ENCODE measurements at regions not wholly inside any gene's neighbourhood (a gene's known extent, or its start where the extent isn't known, plus 50 kb on each side); places are given as distances from the start of the nearest gene placed in this dataset.
"Not testable (repeated sequence)": the region's sequence is repeated elsewhere in the genome, so short reads cannot be mapped to it uniquely, and the experiment has no call there.

DNA sequence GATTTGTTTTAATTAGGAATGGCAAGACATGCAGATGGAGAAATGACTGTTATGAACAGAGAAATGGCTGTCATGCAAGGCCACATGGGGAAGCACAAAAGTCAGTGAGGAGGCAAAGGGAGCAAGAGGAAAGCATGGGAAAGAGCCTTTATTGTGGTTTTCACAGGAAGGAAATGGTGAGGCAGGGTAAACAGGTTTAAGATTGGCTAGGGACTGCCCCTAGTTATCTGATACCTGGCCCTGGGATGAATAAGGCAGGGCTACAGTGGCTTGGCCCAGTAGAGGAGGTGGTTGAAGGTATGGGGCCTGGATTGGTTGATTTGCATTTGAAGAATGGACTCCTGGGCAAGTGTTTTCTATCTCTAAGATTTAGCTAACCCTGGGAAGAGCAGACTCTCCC is 168.7 kb upstream of the CNOT2 start:
- Histone ChIP-seq H3K9me3 (ENCODE audit: insufficient read depth, low read depth, low read length) (no peaks in the 10 kb centered on the region), H3K4me3 (ENCODE audit: low read length) (no peak overlapping the region), H3K27me3 (ENCODE audit: insufficient read depth, low read length) (no peaks in the 10 kb centered on the region), H3K4me1 (ENCODE audit: insufficient read depth, low read length) (peaks cover 12% of the 10 kb centered on the region; the same call in 1 of the 2 replicates), H3K9ac (ENCODE audit: low read depth, low read length) (no peak overlapping the region), H3K27ac (ENCODE audit: low read length) (no peak overlapping the region), H3K36me3 (ENCODE audit: insufficient read depth, low read depth, low read length) (no peaks in the 10 kb centered on the region)

DNA sequence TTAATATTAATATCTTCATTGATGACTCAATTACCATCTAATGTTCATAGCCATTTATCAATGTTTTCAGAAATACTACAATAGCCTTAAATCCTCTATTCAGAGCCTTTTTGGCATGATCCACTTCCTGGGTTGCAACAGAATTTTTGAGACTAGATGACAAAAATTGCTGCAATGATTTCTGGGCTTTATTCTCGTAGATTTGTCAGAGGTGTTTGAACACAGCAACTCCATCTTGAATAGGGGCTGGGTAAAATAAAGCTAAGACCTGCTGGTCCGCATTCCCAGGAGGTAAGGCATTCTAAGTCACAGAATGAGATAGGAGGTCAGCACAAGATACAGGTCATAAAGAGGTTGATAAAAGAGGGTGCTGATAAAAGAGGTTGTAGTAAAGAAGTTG is 165.8 kb upstream of the CNOT2 start:
- Histone ChIP-seq H3K36me3 (ENCODE audit: insufficient read depth, low read depth, low read length) (no peaks in the 10 kb centered on the region), H3K27me3 (ENCODE audit: insufficient read depth, low read length) (no peaks in the 10 kb centered on the region), H3K4me1 (ENCODE audit: insufficient read depth, low read length) (peaks cover 3% of the 10 kb centered on the region; the same call in 1 of the 2 replicates), H3K9me3 (ENCODE audit: insufficient read depth, low read depth, low read length) (no peaks in the 10 kb centered on the region), H3K27ac (ENCODE audit: low read length) (no peak overlapping the region), H3K9ac (ENCODE audit: low read depth, low read length) (no peak overlapping the region), H3K4me3 (ENCODE audit: low read length) (no peak overlapping the region)

DNA sequence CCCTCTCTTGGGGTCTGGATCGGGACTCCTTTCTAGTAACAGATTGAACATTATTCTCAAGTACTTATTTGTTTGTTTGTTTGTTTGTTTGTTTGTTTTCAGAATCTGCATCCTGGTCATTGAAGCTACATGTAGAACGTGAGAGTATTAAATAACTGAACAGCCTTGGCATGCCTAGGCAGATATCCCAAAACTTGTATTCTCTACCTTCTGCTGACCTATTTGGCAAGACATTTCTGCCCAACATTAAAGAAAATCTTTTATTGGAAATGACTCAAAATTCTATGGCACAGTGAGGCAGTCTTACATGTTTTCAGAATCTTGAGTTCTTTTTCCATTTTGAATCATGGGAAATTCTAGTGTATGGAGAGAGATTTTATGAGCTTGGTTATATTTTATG is 165.1 kb upstream of the CNOT2 start:
- Histone ChIP-seq H3K27me3 (ENCODE audit: insufficient read depth, low read length) (no peaks in the 10 kb centered on the region), H3K9ac (ENCODE audit: low read depth, low read length) (no peak overlapping the region), H3K4me3 (ENCODE audit: low read length) (no peak overlapping the region), H3K36me3 (ENCODE audit: insufficient read depth, low read depth, low read length) (no peaks in the 10 kb centered on the region), H3K27ac (ENCODE audit: low read length) (no peak overlapping the region), H3K4me1 (ENCODE audit: insufficient read depth, low read length) (peaks cover 3% of the 10 kb centered on the region; the same call in 1 of the 2 replicates), H3K9me3 (ENCODE audit: insufficient read depth, low read depth, low read length) (no peaks in the 10 kb centered on the region)

- Histone ChIP-seq H3K4me3 (ENCODE audit: low read length) (no peak overlapping the region), H3K9ac (ENCODE audit: low read depth, low read length) (no peak overlapping the region), H3K36me3 (ENCODE audit: insufficient read depth, low read depth, low read length) (no peaks in the 10 kb centered on the region), H3K27ac (ENCODE audit: low read length) (no peak overlapping the region), H3K4me1 (ENCODE audit: insufficient read depth, low read length) (no peaks in the 10 kb centered on the region), H3K9me3 (ENCODE audit: insufficient read depth, low read depth, low read length) (no peaks in the 10 kb centered on the region), H3K27me3 (ENCODE audit: insufficient read depth, low read length) (no peaks in the 10 kb centered on the region)
These were observed 162.7 kb upstream of the CNOT2 start for GRCh38 chr12:70080566-70080965.

- no peaks in the 10 kb centered on the region for H3K27me3 ChIP-seq (ENCODE audit: insufficient read depth, low read length)
- H3K4me3 ChIP-seq (ENCODE audit: low read length), result no peak overlapping the region
- H3K36me3 ChIP-seq (ENCODE audit: insufficient read depth, low read depth, low read length), result no peaks in the 10 kb centered on the region
- H3K4me1 ChIP-seq (ENCODE audit: insufficient read depth, low read length), result no peaks in the 10 kb centered on the region
- H3K9ac ChIP-seq (ENCODE audit: low read depth, low read length), result no peak overlapping the region
- H3K27ac ChIP-seq (ENCODE audit: low read length), result no peak overlapping the region
- H3K9me3 ChIP-seq (ENCODE audit: insufficient read depth, low read depth, low read length), result no peaks in the 10 kb centered on the region
These were observed 160.1 kb upstream of the CNOT2 start for GRCh38 chr12:70082997-70083676.

GRCh38 chr12:70083677-70084020 is 159.6 kb upstream of the CNOT2 start:
- Histone ChIP-seq H3K9me3 (ENCODE audit: insufficient read depth, low read depth, low read length) (no peaks in the 10 kb centered on the region), H3K4me1 (ENCODE audit: insufficient read depth, low read length) (no peaks in the 10 kb centered on the region), H3K4me3 (ENCODE audit: low read length) (no peak overlapping the region), H3K27me3 (ENCODE audit: insufficient read depth, low read length) (no peaks in the 10 kb centered on the region), H3K9ac (ENCODE audit: low read depth, low read length) (no peak overlapping the region), H3K27ac (ENCODE audit: low read length) (no peak overlapping the region), H3K36me3 (ENCODE audit: insufficient read depth, low read depth, low read length) (no peaks in the 10 kb centered on the region)

DNA sequence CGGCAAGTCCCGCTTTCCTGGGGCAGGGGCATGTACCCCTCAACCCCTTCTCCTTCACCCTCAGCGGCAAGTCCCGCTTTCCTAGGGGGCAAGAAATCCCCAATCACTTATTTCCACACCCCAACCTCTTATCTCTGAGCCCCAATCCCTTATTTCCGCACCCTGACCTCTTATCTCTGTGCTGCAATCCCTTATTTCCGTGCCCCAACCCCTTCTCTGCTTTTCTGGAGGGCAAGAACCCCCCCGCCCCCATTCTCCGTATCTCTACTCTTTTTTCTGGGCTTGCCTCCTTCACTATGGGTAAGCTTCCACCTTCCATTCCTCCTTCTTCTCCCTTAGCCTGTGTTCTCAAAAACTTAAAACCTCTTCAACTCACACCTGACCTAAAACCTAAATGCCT is 156.9 kb upstream of the CNOT2 start:
- not testable (repeated sequence) for H3K4me1 ChIP-seq (ENCODE audit: insufficient read depth, low read length); H3K9ac ChIP-seq (ENCODE audit: low read depth, low read length); H3K4me3 ChIP-seq (ENCODE audit: low read length); H3K9me3 ChIP-seq (ENCODE audit: insufficient read depth, low read depth, low read length); H3K27ac ChIP-seq (ENCODE audit: low read length); H3K36me3 ChIP-seq (ENCODE audit: insufficient read depth, low read depth, low read length); H3K27me3 ChIP-seq (ENCODE audit: insufficient read depth, low read length)

GRCh38 chr12:70091021-70091521 is 152.2 kb upstream of the CNOT2 start:
- H3K9me3 ChIP-seq (ENCODE audit: insufficient read depth, low read depth, low read length), result no peaks in the 10 kb centered on the region
- H3K27ac ChIP-seq (ENCODE audit: low read length), result no peak overlapping the region
- no peaks in the 10 kb centered on the region for H3K27me3 ChIP-seq (ENCODE audit: insufficient read depth, low read length)
- no peak overlapping the region for H3K4me3 ChIP-seq (ENCODE audit: low read length)
- H3K4me1 ChIP-seq (ENCODE audit: insufficient read depth, low read length), result no peaks in the 10 kb centered on the region
- H3K36me3 ChIP-seq (ENCODE audit: insufficient read depth, low read depth, low read length), result no peaks in the 10 kb centered on the region
- H3K9ac ChIP-seq (ENCODE audit: low read depth, low read length), result no peak overlapping the region

DNA sequence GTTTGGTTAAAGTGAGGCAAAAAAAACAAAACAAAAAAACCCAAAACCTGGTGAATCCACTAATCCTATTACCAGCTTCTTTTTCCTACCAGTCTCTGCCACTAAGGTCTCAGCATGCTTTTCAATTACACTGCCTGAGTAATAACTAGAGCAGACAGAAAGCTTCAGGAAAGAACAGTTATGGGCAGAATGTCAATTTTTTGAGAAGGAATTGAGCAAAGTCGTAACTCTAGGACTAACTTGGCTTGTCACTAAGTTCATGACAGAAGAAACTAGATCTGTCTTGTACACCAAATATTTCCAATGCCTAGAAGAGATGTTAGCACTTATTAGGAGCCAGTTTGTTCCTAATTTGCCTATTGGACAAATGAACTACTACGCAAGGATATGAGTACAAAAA is 148.8 kb upstream of the CNOT2 start:
- no peaks in the 10 kb centered on the region for H3K36me3 ChIP-seq (ENCODE audit: insufficient read depth, low read depth, low read length)
- no peaks in the 10 kb centered on the region for H3K4me1 ChIP-seq (ENCODE audit: insufficient read depth, low read length)
- H3K27me3 ChIP-seq (ENCODE audit: insufficient read depth, low read length), result no peaks in the 10 kb centered on the region
- no peak overlapping the region for H3K27ac ChIP-seq (ENCODE audit: low read length)
- H3K9ac ChIP-seq (ENCODE audit: low read depth, low read length), result no peak overlapping the region
- H3K9me3 ChIP-seq (ENCODE audit: insufficient read depth, low read depth, low read length), result no peaks in the 10 kb centered on the region
- no peak overlapping the region for H3K4me3 ChIP-seq (ENCODE audit: low read length)

DNA sequence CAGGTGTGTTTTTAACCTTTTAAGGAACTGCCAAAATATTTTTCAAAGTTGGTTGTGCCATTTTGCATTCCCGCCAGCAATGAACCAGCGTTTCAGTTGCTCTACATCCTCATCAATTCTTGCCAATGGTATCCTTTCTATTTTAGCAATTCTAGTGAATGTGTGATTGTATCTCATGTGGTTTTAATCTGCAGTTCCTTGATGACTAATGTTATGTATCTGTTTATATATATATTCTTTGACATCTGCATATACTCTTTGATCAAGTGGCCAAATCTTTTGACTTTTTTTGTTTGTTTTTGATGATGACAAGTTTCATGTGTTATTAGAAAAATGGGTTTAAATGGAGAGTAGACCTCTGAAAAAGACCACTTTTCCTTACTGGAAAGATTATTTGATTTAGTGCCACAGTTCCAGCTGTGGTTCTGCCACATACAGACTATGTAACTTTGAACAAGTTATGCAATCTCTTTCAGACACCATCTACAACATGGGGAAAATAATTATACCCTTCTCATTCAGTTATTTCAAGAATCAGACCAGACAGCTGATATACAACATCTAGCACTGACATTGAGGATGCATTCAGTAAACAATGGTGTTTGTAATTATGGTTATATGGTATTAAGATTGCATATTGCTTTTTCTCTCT is 146.3 kb upstream of the CNOT2 start:
- Histone ChIP-seq H3K9me3 (ENCODE audit: insufficient read depth, low read depth, low read length) (no peaks in the 10 kb centered on the region), H3K4me1 (ENCODE audit: insufficient read depth, low read length) (no peaks in the 10 kb centered on the region; the same call in 1 of the 2 replicates)

DNA sequence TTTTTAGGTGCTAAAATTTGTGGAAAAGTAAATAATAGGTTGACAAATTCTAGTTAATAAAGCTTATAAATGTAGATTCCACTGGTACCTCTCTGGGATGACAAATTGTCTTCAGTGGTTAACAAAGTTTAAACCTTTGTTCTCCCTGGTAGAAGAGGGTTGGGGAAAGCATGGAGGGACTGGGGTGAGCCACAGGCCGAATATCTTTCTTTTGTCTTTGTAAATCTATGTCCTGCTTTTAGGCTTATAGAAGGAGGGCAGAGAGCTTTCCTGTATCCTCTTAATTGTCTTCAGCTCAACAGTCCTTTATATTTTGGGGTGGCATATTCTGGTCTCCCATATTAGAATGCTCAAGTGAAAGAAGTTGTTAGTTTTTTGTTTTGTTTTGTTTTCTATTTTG is 142.2 kb upstream of the CNOT2 start:
- H3K36me3 ChIP-seq (ENCODE audit: insufficient read depth, low read depth, low read length), result no peaks in the 10 kb centered on the region
- H3K4me1 ChIP-seq (ENCODE audit: insufficient read depth, low read length), result peaks cover 12% of the 10 kb centered on the region; the same call in 1 of the 2 replicates

More for the DNA sequence above, 146.3 kb upstream of the CNOT2 start:
- H3K9ac ChIP-seq (ENCODE audit: low read depth, low read length), result no peak overlapping the region
- no peak overlapping the region for H3K27ac ChIP-seq (ENCODE audit: low read length)
- H3K27me3 ChIP-seq (ENCODE audit: insufficient read depth, low read length), result no peaks in the 10 kb centered on the region
- no peaks in the 10 kb centered on the region for H3K36me3 ChIP-seq (ENCODE audit: insufficient read depth, low read depth, low read length)
- no peak overlapping the region for H3K4me3 ChIP-seq (ENCODE audit: low read length)

DNA sequence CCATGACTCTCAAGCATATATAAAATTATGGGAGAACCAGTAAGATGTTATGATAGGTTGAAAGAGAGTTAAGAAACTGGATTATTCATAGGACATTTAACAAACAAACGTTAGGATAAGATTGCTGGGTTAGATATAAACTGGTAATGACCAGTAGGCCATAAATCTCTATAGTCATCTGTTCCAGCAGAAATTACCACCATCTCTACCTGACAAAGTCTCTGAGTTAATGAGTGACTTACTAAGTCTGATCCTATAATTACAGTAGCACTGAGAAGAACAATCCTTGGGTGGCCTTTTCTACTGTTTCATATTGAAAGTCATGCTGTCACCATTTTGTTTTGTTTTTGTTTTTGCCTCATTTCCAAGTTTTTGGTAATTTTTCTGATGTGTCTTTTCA is 136.9 kb upstream of the CNOT2 start:
- H3K4me1 ChIP-seq (ENCODE audit: insufficient read depth, low read length), result peaks cover 12% of the 10 kb centered on the region; the same call in 1 of the 2 replicates
- no peak overlapping the region for H3K9ac ChIP-seq (ENCODE audit: low read depth, low read length)
- no peak overlapping the region for H3K27ac ChIP-seq (ENCODE audit: low read length)
- H3K36me3 ChIP-seq (ENCODE audit: insufficient read depth, low read depth, low read length), result no peaks in the 10 kb centered on the region
- no peak overlapping the region for H3K4me3 ChIP-seq (ENCODE audit: low read length)
- H3K27me3 ChIP-seq (ENCODE audit: insufficient read depth, low read length), result no peaks in the 10 kb centered on the region
- H3K9me3 ChIP-seq (ENCODE audit: insufficient read depth, low read depth, low read length), result no peaks in the 10 kb centered on the region; the same call in none of the 2 replicates

More for the DNA sequence above, 142.2 kb upstream of the CNOT2 start:
- no peaks in the 10 kb centered on the region; the same call in 1 of the 2 replicates for H3K9me3 ChIP-seq (ENCODE audit: insufficient read depth, low read depth, low read length)
- H3K4me3 ChIP-seq (ENCODE audit: low read length), result no peak overlapping the region
- no peak overlapping the region for H3K27ac ChIP-seq (ENCODE audit: low read length)
- no peaks in the 10 kb centered on the region for H3K27me3 ChIP-seq (ENCODE audit: insufficient read depth, low read length)
- H3K9ac ChIP-seq (ENCODE audit: low read depth, low read length), result no peak overlapping the region
